Glomerular endothelial cell (primary cell): ENCODE measurements at regions not wholly inside any gene's neighbourhood (a gene's known extent, or its start where the extent isn't known, plus 50 kb on each side); places are given as distances from the start of the nearest gene placed in this dataset.
"Not testable (repeated sequence)": the region's sequence is repeated elsewhere in the genome, so short reads cannot be mapped to it uniquely, and the experiment has no call there.

Experiments used
- DNase-seq: peaks from one replicate; pipeline ENCODE4 v3.0.0-alpha.2; 2011; ENCODE audit warnings: low read depth, low spot score; ENCODE audit errors: extremely low read depth

DNA sequence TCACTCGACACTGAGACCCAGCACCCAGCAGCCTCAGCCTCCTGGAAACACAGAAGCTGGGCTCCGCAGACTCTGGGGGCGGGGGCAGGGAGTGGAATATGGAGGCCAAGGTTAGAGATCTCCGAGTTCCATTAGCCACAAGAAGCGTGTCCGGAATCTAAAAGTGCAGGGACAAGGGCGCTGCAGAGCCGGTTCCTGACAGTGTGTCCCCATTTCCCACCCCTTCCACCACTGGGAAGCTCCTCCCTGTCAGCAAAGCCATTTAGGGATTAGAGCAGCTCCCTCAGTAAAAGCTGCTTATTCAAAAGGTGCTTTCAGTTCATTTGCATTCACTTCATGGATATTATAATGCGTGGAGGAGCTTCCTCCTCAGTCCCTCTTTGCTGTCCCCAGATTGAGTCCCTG, 74.1 kb upstream of the HSPA9 start:
- no peak for DNase-seq

DNA sequence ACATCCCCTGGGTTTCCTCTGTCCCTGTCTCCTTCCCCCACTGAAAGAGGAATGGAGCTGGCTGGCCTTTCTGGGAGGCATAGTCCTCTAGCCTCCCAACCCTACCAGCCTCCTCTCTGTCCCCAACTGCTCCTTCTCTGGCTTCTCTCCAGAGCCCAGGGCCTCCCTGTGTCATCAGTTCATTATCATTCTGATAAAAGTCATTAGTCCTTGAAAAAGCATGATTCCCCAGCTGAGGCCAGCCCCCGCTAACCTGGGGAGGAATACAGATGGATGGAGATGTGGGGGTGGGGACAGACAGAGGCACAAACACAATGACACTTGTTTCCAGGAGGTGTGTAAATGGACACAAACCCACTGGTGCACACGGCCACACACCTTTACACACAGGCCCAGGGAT, 73.6 kb upstream of the HSPA9 start:
- DNase-seq, result no peak

DNA sequence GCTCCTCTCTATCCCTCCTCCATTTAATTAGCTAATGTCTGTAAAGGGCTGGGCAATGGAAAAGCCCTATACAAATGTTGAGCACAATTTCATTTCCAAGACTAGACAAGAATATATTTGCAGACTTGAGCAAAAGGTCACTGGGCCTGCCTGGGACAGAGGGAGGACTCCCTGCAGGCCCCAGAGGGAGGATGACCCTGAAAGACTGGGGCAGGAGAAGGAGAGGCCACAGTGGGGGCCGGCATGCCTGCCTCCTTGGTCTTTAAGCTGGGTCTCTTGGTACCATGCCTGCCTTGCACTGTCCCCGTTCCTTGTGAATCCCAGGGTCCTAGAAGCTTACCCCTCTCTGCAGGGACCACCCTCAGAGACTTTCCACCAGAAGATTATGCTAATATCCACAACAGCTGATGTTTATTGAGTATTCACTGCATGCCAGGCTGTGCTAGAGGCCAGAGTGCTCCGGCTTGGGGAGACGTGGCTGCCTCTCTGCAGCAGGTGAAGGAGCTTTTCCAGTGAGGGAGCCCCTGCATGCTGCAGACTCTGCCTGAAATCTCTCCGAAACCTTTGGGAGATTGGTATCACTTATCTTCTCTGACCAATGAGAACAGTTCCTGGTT, 72.7 kb upstream of the HSPA9 start:
- no peak for DNase-seq

DNA sequence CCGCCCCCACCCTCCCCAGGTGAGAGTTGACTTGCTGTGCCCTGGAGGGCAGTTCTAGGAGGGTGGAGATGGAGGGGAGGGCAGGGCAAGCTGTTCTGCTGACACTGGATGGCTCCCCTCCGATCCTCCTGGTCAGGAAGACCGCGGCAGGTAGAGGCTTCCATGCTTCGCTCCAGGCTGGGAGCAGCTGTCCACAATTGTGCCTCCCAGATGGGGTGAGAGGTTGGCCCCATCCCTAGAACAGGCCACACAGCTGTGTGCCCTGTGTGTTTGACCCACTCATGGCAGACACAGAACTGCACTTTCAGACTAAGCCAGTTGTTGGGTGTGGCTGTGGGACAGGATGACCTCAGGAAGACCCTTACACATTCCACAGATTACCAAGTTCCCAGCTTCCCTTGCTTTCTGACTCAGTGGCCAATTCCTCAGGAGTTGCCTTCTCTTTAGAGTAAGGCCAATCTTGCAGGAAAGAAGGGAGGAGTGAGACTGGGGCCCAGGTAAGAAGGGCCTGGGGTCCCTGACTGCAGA, 72.1 kb upstream of the HSPA9 start:
- DNase-seq, result no peak

DNA sequence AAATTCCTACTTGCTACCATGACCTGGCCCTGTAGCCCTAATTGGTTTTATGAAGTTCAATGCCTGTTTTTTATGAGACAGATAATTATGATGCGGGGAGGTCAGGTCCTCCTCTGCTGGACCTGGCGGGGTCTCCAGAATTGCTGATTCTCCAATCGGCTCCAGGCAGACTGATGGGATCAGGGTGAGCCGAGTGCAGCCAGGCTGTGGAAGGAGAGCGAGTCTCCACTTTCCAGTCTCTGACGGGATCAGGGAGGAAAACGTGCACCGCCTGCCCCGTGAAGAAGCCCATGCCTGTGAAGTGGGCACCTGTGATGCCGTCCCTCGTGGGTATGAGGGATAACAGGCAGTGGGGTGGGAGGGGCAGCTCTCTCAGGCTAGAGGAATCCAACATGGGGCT, 71.5 kb upstream of the HSPA9 start:
- no peak for DNase-seq

DNA sequence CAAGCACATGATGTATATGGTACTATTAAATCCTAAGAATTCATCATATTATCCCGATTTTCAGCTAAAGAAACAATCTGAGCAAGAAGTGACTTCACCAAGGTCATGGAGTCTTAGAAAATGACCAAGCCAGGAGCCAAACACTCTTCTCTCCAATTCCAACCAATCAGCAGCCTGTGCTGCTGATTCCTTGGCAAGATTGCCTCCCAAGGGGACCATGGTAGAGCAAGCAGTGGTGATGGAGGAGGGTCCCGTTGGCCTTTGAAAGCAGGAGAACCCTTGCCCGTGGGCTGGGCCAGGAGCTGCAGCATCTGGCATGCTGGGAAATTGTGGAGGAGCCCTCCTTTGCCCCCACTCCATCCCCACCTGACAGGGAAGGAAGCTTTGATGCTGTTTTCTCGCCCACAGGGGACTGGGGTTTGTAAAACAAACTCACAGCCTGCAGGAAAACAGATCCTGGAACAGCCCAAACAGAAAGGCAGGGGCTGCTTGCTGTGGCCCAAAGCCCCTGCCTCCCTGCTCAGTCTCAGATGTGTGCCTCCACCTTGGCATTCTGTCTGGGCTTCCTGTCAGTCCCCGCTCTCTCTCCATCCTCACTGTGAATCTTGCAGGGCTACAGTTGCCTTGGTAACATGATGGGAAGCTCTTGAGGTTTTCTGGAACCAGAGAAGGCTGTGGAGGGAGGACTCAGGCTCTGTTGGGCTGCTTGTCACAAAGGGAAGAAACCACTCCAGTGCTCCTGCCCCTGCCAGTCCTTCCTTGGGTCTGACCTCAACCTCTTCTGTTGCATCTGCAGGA, 70.8 kb upstream of the HSPA9 start:
- no peak for DNase-seq

DNA sequence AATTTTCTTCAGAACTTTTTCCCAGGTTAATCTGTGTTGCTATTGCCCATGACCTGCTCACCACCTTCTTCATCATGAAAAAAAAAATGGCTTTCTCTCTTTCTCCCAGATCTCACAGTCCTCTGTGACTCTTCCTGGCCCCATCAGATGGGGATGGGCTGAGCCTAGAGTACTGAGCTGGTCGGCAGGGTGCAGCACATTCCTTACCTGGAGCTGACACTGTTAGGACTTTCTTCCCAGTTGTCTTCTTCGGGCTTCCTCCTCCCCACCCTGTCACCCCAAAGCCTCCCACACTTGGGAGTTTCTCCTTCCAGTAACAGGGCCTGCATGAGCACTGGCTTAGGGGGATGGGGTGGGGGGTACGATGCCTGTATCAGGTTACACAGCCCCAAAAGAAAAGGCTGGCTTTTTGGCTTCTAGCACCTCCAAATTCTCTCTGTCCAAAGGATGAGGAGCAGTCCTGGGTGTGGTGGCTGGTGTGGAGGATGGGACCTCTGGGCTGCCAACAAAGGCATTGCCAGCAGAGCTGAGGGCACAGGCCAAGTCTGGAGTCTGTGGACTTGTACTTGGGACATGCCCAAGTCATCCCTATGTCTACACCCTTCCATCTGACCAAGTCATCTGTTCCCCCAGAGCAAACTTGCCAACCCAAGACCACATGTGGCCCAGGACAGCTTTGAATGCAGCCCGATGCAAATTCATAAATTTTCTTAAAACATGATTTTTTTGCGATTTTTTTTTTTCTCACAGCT, 68.0 kb upstream of the HSPA9 start:
- no peak for DNase-seq

DNA sequence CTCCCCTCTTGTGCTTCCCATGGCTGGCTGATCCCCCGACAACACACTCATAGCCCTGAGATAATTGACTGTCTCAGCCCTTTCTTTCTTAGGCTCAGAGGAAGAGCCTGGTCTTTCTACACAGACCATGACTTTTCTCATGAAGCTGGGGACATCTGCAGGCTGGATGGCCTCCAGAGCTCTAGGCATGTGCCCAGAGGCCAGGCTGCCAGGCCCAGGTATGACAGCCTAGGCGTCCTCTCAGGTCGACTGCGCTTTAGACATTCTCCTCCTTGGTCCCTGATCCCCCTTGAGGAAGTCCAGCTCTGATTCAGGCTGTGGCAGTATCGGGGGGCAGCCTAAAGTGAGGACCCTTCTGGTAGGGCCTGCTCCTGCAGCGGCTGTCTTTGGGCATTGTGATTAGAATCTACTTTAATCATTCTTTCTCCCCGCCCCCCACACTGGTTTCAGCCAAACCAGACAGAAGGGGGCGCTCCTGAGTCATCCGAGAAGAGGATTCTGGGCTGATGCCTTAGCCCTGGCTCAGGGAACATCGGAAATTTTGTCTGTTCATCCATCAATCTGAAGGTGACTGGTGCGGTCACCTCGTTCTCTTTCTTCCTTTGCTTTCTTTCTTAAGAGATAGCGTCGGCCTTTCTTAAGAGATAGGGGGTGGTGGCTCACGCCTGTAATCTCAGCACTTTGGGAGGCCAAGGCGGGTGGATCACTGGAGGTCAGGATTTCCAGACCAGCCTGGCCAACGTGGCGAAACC, 66.5 kb upstream of the HSPA9 start:
- DNase-seq, result peak; percentile 37

DNA sequence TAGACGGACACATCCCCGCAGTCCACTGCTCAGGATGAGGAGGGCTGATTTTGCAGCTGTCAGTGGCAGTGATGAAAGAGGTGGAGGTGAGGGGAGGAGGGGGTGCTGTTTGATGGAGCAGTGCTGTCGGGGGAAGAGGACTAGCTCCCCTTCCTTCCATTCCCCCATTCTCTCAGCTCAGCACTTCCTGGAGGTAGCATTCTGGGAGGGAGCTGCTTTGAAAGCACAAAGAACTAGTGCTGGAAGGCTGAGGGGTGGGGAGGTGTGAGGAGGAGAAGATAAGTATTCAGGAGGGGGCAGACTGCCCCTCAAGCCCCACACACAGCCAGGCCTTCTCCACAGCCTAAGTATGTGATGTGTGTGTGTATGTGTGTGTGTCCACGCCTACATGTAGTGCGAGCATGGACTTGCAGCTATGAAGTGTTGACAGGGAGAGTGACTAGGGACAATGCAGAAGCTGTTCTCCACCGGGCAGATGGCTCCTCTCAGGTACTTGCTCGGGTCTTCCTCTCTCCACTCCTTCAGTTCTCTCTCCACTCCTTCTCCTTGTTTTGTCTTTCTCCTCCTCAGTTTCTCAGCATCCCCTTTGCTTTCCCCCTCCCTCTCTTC, 65.5 kb upstream of the HSPA9 start:
- no peak for DNase-seq

DNA sequence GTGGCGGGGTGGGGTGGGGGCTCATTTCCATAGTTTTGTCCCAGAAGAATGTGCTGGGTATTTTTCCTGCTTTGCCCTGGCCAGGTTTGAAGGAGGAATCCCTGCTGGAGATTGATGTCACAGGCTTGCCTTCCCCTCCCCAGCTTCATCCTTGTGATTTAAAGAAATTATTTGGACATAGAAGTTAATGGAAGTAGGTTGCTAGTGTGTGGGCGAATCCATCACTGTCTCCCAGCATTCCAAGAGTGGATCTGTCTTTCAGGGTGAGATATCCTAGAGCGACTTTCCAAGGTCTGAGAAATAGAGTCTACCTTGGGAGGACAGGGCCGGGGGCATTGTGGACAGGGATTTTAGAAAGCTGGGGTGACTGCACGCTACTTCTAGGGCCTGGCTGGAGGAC, 64.9 kb upstream of the HSPA9 start:
- DNase-seq, result no peak

DNA sequence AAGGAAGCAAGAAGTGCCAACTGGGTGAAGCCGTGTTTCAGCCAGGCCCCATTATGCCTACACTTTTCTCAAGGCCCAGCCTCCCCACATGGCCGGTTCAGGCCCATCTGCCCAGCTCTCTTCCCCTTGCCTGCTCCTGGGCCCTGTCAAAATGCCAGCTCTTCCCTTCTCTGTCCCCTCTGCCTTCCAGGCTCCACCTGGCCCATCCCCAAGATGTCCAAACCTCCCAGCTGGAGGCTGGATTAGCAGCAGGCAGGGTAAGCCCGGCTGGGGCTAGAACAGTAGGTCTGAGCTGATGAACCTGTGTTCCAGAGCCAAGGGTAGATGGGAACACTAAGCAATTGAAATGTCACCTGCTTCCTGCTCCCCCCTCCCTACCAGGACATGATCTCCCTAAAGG, 64.1 kb upstream of the HSPA9 start:
- no peak for DNase-seq

DNA sequence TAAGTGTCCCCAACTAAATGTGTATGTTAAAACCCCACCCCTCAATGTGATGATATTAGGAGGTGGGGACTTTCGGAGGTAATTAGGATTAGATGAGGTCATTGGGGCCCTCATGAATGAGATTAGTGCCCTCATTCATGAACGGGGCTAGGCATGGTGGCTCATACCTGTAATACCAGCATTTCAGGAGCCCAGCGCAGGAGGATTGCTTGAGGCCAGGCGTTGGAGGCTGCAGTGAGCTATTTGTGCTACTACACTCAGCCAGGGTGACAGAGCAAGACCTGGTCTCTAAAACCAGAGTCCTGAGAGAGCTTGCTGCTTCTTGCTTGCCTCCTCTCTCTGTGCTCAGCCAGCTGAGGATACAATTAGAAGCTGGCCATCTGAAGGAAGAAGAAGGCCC, 62.1 kb upstream of the HSPA9 start:
- no peak for DNase-seq

DNA sequence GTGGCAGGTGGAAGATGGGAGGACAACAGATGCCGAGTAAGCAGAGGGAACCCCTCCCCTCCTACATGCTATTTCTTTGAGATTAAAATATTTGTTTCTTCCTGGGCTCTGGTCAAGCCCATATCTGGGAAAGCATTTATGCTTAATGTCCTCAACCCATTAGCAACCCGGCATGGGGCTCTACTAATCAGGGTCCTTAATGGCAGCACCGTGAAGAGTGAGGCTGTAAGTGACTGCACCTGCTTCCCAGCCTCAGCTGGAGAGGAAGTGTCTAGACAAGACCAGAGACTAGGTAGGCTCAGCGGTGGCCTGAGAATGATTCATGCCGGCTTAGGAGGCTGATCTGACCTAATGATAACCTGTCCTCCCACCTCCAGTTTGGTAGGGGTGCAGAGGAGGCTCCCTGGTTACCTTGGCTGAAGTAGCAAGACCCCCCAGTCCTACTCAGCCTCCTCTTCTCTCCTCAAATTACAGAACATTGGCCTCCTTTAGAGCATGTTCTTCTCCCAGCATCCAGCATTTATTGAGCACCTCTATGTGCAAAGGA, 61.3 kb upstream of the HSPA9 start:
- no peak for DNase-seq

DNA sequence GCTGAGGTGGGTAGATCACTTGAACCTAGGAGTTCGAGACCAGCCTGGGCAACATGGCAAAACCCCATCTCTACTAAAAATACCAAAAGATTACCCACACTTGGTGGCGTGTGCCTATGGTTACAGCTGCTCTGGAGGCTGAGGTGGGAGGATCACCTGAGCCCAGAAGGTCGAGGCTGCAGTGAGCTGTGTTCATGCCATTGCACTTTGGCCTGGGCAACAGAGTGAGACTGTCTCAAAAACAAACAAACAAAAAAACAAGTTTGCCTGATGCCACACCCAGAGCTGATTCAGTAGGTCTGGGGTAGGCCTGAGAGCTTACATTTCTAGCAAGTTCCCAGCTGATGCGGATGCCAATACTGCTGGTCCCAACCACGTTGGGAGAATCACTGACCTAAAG, 60.5 kb upstream of the HSPA9 start:
- DNase-seq, result no peak

DNA sequence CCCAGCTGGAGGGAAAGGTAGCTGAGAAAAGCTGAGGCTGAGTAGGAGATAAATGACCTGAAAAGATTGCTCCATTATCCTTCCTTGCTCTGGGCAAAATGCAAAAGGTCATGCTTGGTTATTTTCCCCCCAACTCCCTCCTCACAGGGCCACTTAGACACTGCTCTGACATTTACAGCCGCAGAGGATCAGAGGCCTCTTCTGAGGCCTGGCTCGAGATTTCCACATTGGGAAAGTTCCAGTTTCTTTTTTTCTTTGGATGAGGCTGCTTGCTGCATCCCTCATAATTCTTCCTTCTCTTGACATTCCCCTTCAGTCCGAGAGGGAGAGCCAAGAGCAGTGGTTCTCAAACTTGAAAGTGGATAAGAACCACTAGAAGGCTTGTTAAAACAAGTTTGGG, 60.1 kb upstream of the HSPA9 start:
- no peak for DNase-seq

DNA sequence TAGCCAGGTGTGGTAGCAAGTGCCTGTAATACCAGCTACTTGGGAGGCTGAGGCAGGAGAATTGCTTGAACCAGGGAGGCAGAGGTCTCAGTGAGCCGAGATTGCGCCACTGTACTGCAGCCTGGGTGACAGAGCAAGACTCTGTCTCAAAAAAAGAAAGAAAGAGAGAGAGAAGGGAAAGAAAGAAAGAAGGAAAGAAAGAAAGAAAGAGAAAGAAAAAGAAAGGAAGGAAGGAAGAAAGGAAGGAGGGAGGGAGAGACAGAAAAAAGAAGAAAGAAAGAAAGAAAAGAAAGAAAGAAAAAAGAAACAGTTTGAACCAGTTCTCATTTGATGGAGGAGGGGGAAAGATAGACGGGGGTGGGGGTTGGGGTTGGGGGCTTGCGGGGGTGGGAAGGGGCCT, 59.6 kb upstream of the HSPA9 start:
- not testable (repeated sequence) for DNase-seq

DNA sequence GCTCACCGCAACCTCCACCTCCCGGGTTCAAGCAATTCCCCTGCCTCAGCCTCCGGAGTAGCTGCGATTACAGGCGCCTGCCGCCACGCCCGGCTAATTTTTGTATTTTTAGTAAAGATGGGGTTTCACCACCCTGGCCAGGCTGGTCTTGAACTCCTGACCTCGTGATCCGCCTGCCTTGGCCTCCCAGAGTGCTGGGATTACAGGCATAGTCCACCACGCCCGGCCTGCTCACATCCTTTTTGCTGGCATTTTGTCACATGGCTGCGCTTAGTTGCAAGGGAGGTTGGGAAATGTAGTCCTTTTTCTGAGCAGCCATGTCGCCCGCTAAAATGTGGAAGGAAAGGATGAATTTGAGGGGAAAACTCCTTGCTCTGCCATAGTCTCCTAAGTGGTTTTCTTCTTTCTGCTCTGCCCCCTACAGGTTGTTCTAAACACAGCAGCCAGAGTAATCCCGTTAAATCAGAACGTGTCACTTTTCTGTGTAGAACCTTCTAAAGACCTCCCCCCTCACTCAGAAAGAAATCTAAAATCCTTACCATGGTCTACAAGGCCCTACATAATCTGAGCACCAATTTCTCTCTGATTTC, 57.8 kb upstream of the HSPA9 start:
- peak; percentile 80 for DNase-seq

DNA sequence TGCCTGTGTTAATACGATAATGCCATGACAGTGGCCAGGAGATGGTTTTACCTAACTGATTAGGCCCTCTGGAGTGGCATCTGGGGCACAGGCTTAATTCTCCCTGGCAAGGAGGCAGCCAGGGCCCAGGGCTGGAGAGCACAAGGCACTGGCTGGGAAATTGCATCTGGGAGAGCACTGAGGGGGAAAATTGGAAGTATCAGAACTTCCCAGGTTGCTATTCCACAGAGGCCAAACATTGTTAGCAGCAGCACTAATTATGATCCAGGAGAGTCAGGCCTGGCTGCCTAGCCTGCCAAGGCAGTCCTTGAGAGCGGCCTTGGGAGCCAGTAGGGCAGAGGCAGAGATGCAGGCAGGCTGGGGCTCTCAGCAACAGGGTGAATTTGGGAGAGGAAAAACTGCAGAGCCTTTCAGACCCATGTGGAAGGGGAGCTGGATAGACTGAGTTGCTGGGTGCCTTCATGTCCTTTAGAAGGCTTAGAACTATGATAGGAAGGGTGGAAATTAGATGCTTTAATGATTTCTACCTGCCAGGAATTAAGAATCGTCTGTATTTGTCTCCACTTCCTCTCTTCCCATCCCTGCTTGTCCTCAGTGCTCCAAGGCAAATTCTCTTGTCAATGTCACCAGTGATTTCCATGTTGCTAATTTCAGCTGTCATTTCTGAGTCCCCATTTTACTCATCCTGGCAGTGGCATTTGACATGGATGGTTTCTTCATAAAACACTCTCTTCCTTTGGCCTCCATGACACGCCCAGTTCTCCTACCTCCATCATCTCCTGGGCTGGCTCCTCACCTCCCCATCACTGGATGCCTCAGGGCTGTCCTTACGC, 56.1 kb upstream of the HSPA9 start:
- no peak for DNase-seq

DNA sequence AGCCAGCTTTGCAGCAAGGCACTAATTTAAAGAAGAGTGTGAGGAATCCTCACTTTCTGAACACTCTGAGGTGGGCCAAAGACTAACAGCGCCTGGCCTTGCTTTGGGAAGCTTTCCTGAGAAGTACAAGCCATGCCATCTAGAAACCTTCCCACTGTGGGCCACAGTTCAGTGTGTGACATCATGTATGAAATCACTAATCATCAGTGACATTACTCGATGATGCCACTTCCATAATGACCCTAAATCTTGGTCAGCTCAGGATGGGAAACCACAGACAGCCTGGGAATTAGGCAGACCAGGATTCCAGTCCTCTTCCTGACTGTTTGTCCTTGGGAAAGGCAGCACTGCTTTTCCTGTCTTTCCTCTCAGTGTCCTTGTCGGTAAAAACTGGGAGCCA, 54.2 kb upstream of the HSPA9 start:
- DNase-seq, result no peak
